ENCODE measurements at regions not wholly inside any gene's neighbourhood (a gene's known extent, or its start where the extent isn't known, plus 50 kb on each side); places are given as distances from the start of the nearest gene placed in this dataset.

DNA sequence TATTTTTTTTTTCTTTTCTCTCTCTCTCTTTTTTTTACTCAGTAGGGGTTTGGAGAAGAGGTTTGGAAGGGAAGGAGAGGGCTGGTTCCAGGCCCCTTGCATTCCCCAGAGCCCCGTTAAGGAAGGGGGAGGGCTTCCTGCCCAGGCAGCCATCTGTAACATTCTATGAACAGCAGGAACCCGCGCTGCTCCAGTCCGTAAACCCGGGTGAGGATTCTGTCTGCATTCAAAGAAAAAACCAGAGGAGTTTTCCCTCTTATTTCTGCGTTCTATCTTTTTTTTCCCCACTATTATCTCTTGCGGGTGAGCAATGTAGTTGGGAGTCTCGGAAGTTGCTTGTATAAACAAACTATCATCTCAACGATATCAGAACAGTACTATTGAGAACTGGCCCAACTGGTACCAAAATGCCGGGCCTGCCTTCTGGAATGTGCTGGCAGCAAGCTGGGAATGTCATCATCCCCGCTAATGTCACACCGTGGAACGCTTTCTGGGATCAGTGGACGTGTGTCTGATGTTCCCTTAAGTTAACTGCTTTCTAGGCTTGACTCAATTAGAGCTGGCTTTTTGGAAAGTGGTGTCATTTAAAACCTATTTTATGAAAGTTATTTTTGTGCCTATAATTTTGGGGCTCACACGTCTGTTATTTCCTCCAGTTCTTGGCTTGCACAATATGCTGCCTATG lies 153.1 kb upstream of the MEOX2 start:
- TF ChIP-seq FOXM1 (IDR thresholded peaks at IDR 0.05; ENCODE audit: borderline replicate concordance, low read depth) (no peak), CEBPB (IDR thresholded peaks at IDR 0.05) (0 out of 2 replicates have a peak, but pooled peaks have one; percentile 20), TEAD4 (IDR thresholded peaks at IDR 0.05) (no peak), ZBTB7A (IDR thresholded peaks at IDR 0.05; ENCODE audit: low read depth) (no peak)

DNA sequence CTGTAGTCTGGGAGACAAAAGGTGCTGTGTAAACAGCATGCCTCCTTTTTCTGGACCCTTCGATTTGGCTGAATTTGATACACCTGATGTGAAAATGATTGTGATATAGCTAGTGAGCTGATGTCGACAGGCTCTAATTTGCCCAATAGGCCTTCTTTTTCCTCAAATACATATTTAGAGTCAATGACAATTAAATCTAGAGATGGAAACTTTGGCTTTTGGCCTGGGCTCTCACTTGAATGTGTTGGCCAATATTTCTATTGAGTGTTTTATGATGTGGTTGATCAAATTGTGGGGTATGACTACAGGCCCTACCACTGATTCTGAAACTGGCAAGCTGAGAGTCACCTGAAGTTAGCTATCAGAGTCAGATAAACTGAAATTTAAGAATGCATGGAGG lies 151.8 kb upstream of the MEOX2 start:
- TF ChIP-seq FOXM1 (IDR thresholded peaks at IDR 0.05; ENCODE audit: borderline replicate concordance, low read depth): no peak

GRCh38 chr7:15837306-15837950 lies 150.9 kb upstream of the MEOX2 start:
- TF ChIP-seq YY1 (IDR thresholded peaks at IDR 0.05; ENCODE audit: low read depth) (no peak), NFIC (IDR thresholded peaks at IDR 0.05) (no peak), TEAD4 (IDR thresholded peaks at IDR 0.05) (no peak), EGR1 (IDR thresholded peaks at IDR 0.05) (no peak), ZBTB7A (IDR thresholded peaks at IDR 0.05; ENCODE audit: low read depth) (no peak), MAX (IDR thresholded peaks at IDR 0.05) (no peak), TCF12 (IDR thresholded peaks at IDR 0.05; ENCODE audit: low read depth) (no peak), CEBPB (IDR thresholded peaks at IDR 0.05) (no peak), CREB1 (IDR thresholded peaks at IDR 0.05; ENCODE audit: low read depth) (no peak), FOXM1 (IDR thresholded peaks at IDR 0.05; ENCODE audit: borderline replicate concordance, low read depth) (no peak)

DNA sequence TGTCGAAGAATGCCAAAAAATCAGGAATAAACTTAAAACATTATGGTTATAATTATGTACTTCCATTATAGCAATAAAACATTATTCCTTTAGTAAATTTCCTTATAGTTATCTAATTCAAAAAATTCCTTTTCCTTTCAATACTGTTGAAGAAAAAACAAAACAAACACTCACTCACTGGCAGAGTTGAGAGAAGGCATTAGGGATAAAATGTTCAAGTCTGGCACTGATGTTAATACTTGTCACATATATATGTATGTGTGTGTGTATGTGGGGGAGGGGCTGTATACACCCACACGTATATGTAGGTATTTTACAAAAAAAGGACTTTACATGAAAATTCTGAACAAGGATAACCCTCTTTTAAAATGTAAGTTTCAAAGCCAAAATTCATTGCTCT lies 150.2 kb upstream of the MEOX2 start:
- no peak for TF ChIP-seq TAF1 (IDR thresholded peaks at IDR 0.05; ENCODE audit: low read depth)
- TF ChIP-seq, protein P1, sequence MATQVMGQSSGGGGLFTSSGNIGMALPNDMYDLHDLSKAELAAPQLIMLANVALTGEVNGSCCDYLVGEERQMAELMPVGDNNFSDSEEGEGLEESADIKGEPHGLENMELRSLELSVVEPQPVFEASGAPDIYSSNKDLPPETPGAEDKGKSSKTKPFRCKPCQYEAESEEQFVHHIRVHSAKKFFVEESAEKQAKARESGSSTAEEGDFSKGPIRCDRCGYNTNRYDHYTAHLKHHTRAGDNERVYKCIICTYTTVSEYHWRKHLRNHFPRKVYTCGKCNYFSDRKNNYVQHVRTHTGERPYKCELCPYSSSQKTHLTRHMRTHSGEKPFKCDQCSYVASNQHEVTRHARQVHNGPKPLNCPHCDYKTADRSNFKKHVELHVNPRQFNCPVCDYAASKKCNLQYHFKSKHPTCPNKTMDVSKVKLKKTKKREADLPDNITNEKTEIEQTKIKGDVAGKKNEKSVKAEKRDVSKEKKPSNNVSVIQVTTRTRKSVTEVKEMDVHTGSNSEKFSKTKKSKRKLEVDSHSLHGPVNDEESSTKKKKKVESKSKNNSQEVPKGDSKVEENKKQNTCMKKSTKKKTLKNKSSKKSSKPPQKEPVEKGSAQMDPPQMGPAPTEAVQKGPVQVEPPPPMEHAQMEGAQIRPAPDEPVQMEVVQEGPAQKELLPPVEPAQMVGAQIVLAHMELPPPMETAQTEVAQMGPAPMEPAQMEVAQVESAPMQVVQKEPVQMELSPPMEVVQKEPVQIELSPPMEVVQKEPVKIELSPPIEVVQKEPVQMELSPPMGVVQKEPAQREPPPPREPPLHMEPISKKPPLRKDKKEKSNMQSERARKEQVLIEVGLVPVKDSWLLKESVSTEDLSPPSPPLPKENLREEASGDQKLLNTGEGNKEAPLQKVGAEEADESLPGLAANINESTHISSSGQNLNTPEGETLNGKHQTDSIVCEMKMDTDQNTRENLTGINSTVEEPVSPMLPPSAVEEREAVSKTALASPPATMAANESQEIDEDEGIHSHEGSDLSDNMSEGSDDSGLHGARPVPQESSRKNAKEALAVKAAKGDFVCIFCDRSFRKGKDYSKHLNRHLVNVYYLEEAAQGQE (IDR thresholded peaks at IDR 0.05; ENCODE audit: low read depth): no peak
- no peak for TF ChIP-seq USF1 (IDR thresholded peaks at IDR 0.05)
- no peak for TF ChIP-seq ZBTB7A (IDR thresholded peaks at IDR 0.05; ENCODE audit: low read depth)
- TF ChIP-seq CEBPB (IDR thresholded peaks at IDR 0.05): no peak
- no peak for TF ChIP-seq EP300 (IDR thresholded peaks at IDR 0.05; ENCODE audit: borderline replicate concordance)
- no peak for TF ChIP-seq EGR1 (IDR thresholded peaks at IDR 0.05)
- no peak for TF ChIP-seq TCF12 (IDR thresholded peaks at IDR 0.05; ENCODE audit: low read depth)
- TF ChIP-seq TEAD4 (IDR thresholded peaks at IDR 0.05): no peak
- TF ChIP-seq FOXM1 (IDR thresholded peaks at IDR 0.05; ENCODE audit: borderline replicate concordance, low read depth): no peak
- no peak for TF ChIP-seq CREB1 (IDR thresholded peaks at IDR 0.05; ENCODE audit: low read depth)
- TF ChIP-seq NFIC (IDR thresholded peaks at IDR 0.05): no peak
- TF ChIP-seq YY1 (IDR thresholded peaks at IDR 0.05; ENCODE audit: low read depth): no peak
- no peak for TF ChIP-seq MAX (IDR thresholded peaks at IDR 0.05)
- no peak for TF ChIP-seq RAD21 (IDR thresholded peaks at IDR 0.05; ENCODE audit: low read depth)

DNA sequence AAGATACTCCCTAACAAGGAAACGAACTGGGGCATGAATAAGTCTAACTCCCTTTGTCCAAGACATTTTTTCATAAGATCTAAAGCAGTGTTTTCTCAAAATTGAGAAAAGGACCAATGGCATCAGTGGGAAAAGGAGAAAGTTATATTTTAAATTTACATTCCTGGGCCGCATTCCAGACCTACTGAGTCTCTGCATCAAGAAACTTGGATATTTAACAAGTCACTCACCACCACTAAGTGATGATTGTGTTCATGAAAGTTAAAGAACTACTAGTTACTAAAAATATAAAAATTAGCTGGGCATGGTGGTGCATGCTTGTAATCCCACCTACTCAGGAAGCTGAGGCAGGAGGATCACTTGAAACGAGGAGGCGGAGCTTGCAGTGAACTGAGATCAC lies 149.6 kb upstream of the MEOX2 start:
- TF ChIP-seq MAX (IDR thresholded peaks at IDR 0.05) (no peak), EP300 (IDR thresholded peaks at IDR 0.05; ENCODE audit: borderline replicate concordance) (no peak), TAF1 (IDR thresholded peaks at IDR 0.05; ENCODE audit: low read depth) (no peak), FOXM1 (IDR thresholded peaks at IDR 0.05; ENCODE audit: borderline replicate concordance, low read depth) (no peak), TEAD4 (IDR thresholded peaks at IDR 0.05) (no peak), NFIC (IDR thresholded peaks at IDR 0.05) (no peak), YY1 (IDR thresholded peaks at IDR 0.05; ENCODE audit: low read depth) (no peak), USF1 (IDR thresholded peaks at IDR 0.05) (no peak), TCF12 (IDR thresholded peaks at IDR 0.05; ENCODE audit: low read depth) (no peak), EGR1 (IDR thresholded peaks at IDR 0.05) (no peak), CEBPB (IDR thresholded peaks at IDR 0.05) (no peak), RAD21 (IDR thresholded peaks at IDR 0.05; ENCODE audit: low read depth) (no peak), ZBTB7A (IDR thresholded peaks at IDR 0.05; ENCODE audit: low read depth) (no peak), CREB1 (IDR thresholded peaks at IDR 0.05; ENCODE audit: low read depth) (no peak)
- TF ChIP-seq, protein P1 (IDR thresholded peaks at IDR 0.05; ENCODE audit: low read depth): no peak
